ENCODE measurements at regions not wholly inside any gene's neighbourhood (a gene's known extent, or its start where the extent isn't known, plus 50 kb on each side); places are given as distances from the start of the nearest gene placed in this dataset.

DNA sequence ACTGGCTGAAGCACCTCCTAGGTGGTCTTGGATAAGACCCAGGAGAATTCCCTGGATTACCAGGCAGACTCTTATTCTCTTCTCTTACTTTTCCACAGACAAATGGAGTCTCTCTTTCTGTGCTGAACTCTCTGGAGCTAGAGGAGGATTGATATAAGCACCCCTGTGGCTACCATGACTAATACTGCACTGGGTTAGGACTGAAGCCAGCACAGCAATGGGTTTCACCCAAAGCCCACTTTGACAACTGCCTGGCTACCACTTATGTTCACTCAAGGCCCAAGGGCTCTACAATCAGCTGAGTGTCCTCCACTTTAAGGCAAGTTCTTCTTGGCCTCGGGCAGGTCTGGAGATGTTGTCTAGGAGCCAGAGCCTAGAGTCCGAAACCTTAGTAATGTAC lies 225.5 kb downstream of the DIPK2A start:
- TF ChIP-seq EZH2 (IDR thresholded peaks at IDR 0.05; ENCODE audit: low read length): no peak
- TF ChIP-seq, protein P1, sequence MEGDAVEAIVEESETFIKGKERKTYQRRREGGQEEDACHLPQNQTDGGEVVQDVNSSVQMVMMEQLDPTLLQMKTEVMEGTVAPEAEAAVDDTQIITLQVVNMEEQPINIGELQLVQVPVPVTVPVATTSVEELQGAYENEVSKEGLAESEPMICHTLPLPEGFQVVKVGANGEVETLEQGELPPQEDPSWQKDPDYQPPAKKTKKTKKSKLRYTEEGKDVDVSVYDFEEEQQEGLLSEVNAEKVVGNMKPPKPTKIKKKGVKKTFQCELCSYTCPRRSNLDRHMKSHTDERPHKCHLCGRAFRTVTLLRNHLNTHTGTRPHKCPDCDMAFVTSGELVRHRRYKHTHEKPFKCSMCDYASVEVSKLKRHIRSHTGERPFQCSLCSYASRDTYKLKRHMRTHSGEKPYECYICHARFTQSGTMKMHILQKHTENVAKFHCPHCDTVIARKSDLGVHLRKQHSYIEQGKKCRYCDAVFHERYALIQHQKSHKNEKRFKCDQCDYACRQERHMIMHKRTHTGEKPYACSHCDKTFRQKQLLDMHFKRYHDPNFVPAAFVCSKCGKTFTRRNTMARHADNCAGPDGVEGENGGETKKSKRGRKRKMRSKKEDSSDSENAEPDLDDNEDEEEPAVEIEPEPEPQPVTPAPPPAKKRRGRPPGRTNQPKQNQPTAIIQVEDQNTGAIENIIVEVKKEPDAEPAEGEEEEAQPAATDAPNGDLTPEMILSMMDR (optimal IDR thresholded peaks at IDR 0.05 in 1 of 3, IDR thresholded peaks at IDR 0.05 in 1 of 3, conservative IDR thresholded peaks at IDR 0.05 in 1 of 3; ENCODE audit: extremely low read depth in 1 of 3, insufficient read depth in 2 of 3, low read length in 3 of 3): no peak
